Mesendoderm (in vitro differentiated cells): ENCODE measurements at regions not wholly inside any gene's neighbourhood (a gene's known extent, or its start where the extent isn't known, plus 50 kb on each side); places are given as distances from the start of the nearest gene placed in this dataset.

Experiments used
- DNase-seq: peaks from one replicate; pipeline ENCODE4 v3.0.0; 2013
- H2AK5ac ChIP-seq: 2 replicates; pipeline ENCODE4 v1.6.1; 2013; ENCODE audit warnings: low read length, inconsistent platforms
- H2BK120ac ChIP-seq: 2 replicates; pipeline ENCODE4 v1.6.1; 2013; ENCODE audit warnings: low read depth, mild to moderate bottlenecking, low read length, moderate library complexity, mixed read lengths
- H2BK15ac ChIP-seq: replicated peaks from 2 replicates; pipeline ENCODE4 v1.6.1; 2013; ENCODE audit warnings: low read depth, mild to moderate bottlenecking, moderate library complexity
- H2BK5ac ChIP-seq: 2 replicates; pipeline ENCODE4 v1.6.1; 2013; ENCODE audit warnings: low read length, inconsistent platforms
- H3K18ac ChIP-seq: 2 replicates; pipeline ENCODE4 v1.6.1; 2013; ENCODE audit warnings: mild to moderate bottlenecking, low read length, mixed read lengths
- H3K23ac ChIP-seq: one replicate; pipeline ENCODE4 v1.6.1; 2013; ENCODE audit warnings: low read length
- H3K27ac ChIP-seq: 2 replicates; pipeline ENCODE4 v1.5.1; 2013; ENCODE audit warnings: low read depth, mild to moderate bottlenecking, inconsistent platforms, low read length, moderate library complexity
- H3K27me3 ChIP-seq: 2 replicates; pipeline ENCODE4 v1.6.1; 2013; ENCODE audit warnings: low read length, control low read depth, mild to moderate bottlenecking, inconsistent platforms; ENCODE audit not compliant: insufficient read depth, poor library complexity
- H3K36me3 ChIP-seq: 2 replicates; pipeline ENCODE4 v1.6.1; 2013; ENCODE audit warnings: low read length, inconsistent platforms; ENCODE audit not compliant: control insufficient read depth, insufficient read depth
- H3K4ac ChIP-seq: one replicate; pipeline ENCODE4 v1.6.1; 2013; ENCODE audit warnings: low read depth, mild to moderate bottlenecking, low read length, moderate library complexity
- H3K4me1 ChIP-seq: 2 replicates; pipeline ENCODE4 v1.6.1; 2013; ENCODE audit warnings: low read depth, low read length, inconsistent platforms; ENCODE audit not compliant: control insufficient read depth
- H3K4me2 ChIP-seq: 2 replicates; pipeline ENCODE4 v1.6.1; 2013; ENCODE audit warnings: low read length
- H3K4me3 ChIP-seq: 2 replicates; pipeline ENCODE4 v1.5.1; 2013; ENCODE audit warnings: mild to moderate bottlenecking, low read length
- H3K56ac ChIP-seq: one replicate; pipeline ENCODE4 v1.6.1; 2013; ENCODE audit warnings: low read length
- H3K79me1 ChIP-seq: 2 replicates; pipeline ENCODE4 v1.6.1; 2013; ENCODE audit warnings: low read length, inconsistent platforms
- H3K79me2 ChIP-seq: 2 replicates; pipeline ENCODE4 v1.6.1; 2013; ENCODE audit warnings: mild to moderate bottlenecking, low read length; ENCODE audit not compliant: control insufficient read depth, insufficient read depth
- H3K9ac ChIP-seq: 2 replicates; pipeline ENCODE4 v1.6.1; 2013; ENCODE audit warnings: low read length, inconsistent platforms
- H4K5ac ChIP-seq: one replicate; pipeline ENCODE4 v1.6.1; 2013; ENCODE audit warnings: low read length
- H4K8ac ChIP-seq: one replicate; pipeline ENCODE4 v1.6.1; 2013; ENCODE audit warnings: low read depth, mild to moderate bottlenecking, control low read depth, low read length, moderate library complexity
- WGBS: extraction: QIAGEN DNeasy Blood & Tissue Kit; methylation state at CpG from one replicate; pipeline ENCODE4 v1.1.7; 2013; ENCODE audit warnings: low lambda C conversion rate, missing lambda C conversion rate; ENCODE audit not compliant: insufficient coverage; ENCODE audit errors: extremely low coverage; 5-methylcytosine and 5-hydroxymethylcytosine counted together

- Histone ChIP-seq H3K18ac (no peak overlapping the region), H3K79me2 (no peaks in the 10 kb centered on the region), H3K4me1 (no peaks in the 10 kb centered on the region), H3K4me2 (no peak overlapping the region), H3K36me3 (no peaks in the 10 kb centered on the region), H3K4me3 (no peak overlapping the region), H2BK5ac (no peak overlapping the region), H3K23ac (no peak overlapping the region), H3K56ac (no peak overlapping the region), H4K8ac (no peak overlapping the region), H3K9ac (no peak overlapping the region), H2BK120ac (no peak overlapping the region), H3K79me1 (no peaks in the 10 kb centered on the region), H2AK5ac (no peak overlapping the region), H3K27me3 (no peaks in the 10 kb centered on the region), H3K4ac (no peak overlapping the region), H2BK15ac (no peak overlapping the region), H4K5ac (no peak overlapping the region), H3K27ac (no peak overlapping the region)
- WGBS = no CpG with 5 or more reads among the region's 2 CpGs
- no peak for DNase-seq
Observed at GRCh38 chr21:22476214-22476613, 1478.0 kb downstream of the NCAM2 start.

- no peak overlapping the region for H3K4me2 ChIP-seq
- no CpG with 5 or more reads among the region's 2 CpGs for WGBS
- H4K5ac ChIP-seq = no peak overlapping the region
- no peak overlapping the region for H3K23ac ChIP-seq
- H3K9ac ChIP-seq = no peak overlapping the region
- H3K36me3 ChIP-seq = no peaks in the 10 kb centered on the region
- no peak overlapping the region for H2BK120ac ChIP-seq
- DNase-seq = peak; percentile 29
- H3K4me3 ChIP-seq = no peak overlapping the region
- H3K4me1 ChIP-seq = no peaks in the 10 kb centered on the region
- H4K8ac ChIP-seq = no peak overlapping the region
- no peak overlapping the region for H3K27ac ChIP-seq
- no peak overlapping the region for H3K4ac ChIP-seq
- no peaks in the 10 kb centered on the region for H3K79me2 ChIP-seq
- H2BK5ac ChIP-seq = no peak overlapping the region
- H2AK5ac ChIP-seq = no peak overlapping the region
- H3K18ac ChIP-seq = no peak overlapping the region
- no peaks in the 10 kb centered on the region for H3K79me1 ChIP-seq
- no peaks in the 10 kb centered on the region for H3K27me3 ChIP-seq
- no peak overlapping the region for H2BK15ac ChIP-seq
- no peak overlapping the region for H3K56ac ChIP-seq
Observed at GRCh38 chr21:22476726-22477646, 1478.8 kb downstream of the NCAM2 start.

GRCh38 chr21:22490049-22490448 lies 1491.8 kb downstream of the NCAM2 start:
- H2BK15ac ChIP-seq = no peak overlapping the region
- H4K5ac ChIP-seq = no peak overlapping the region
- no peak overlapping the region for H3K4ac ChIP-seq
- no peak overlapping the region for H2AK5ac ChIP-seq
- no peaks in the 10 kb centered on the region for H3K36me3 ChIP-seq
- H3K4me2 ChIP-seq = no peak overlapping the region
- no peak overlapping the region for H4K8ac ChIP-seq
- H2BK120ac ChIP-seq = no peak overlapping the region
- H3K18ac ChIP-seq = no peak overlapping the region
- H3K79me1 ChIP-seq = no peaks in the 10 kb centered on the region
- H3K4me3 ChIP-seq = no peak overlapping the region
- H3K4me1 ChIP-seq = no peaks in the 10 kb centered on the region
- H3K23ac ChIP-seq = no peak overlapping the region
- H3K56ac ChIP-seq = no peak overlapping the region
- no peak for DNase-seq
- H3K9ac ChIP-seq = no peak overlapping the region
- WGBS = no CpG with 5 or more reads among the region's 1 CpG
- no peaks in the 10 kb centered on the region for H3K27me3 ChIP-seq
- H3K27ac ChIP-seq = no peak overlapping the region
- no peaks in the 10 kb centered on the region for H3K79me2 ChIP-seq
- H2BK5ac ChIP-seq = no peak overlapping the region

GRCh38 chr21:22516230-22516629 lies 1518.0 kb downstream of the NCAM2 start:
- H2AK5ac ChIP-seq = no peak overlapping the region
- no peak overlapping the region for H3K18ac ChIP-seq
- DNase-seq = no peak
- no peaks in the 10 kb centered on the region for H3K36me3 ChIP-seq
- H3K23ac ChIP-seq = no peak overlapping the region
- H3K4ac ChIP-seq = no peak overlapping the region
- H3K56ac ChIP-seq = no peak overlapping the region
- no peak overlapping the region for H2BK5ac ChIP-seq
- no peak overlapping the region for H2BK15ac ChIP-seq
- no peak overlapping the region for H3K9ac ChIP-seq
- H4K8ac ChIP-seq = no peak overlapping the region
- no peaks in the 10 kb centered on the region for H3K4me1 ChIP-seq
- H3K4me3 ChIP-seq = no peak overlapping the region
- H4K5ac ChIP-seq = no peak overlapping the region
- no CpG with 5 or more reads among the region's 3 CpGs for WGBS
- H3K27ac ChIP-seq = no peak overlapping the region
- H3K79me1 ChIP-seq = no peaks in the 10 kb centered on the region
- H2BK120ac ChIP-seq = no peak overlapping the region
- H3K27me3 ChIP-seq = no peaks in the 10 kb centered on the region
- no peak overlapping the region for H3K4me2 ChIP-seq
- no peaks in the 10 kb centered on the region for H3K79me2 ChIP-seq

- no peaks in the 10 kb centered on the region for H3K79me1 ChIP-seq
- H3K79me2 ChIP-seq = no peaks in the 10 kb centered on the region
- WGBS = no CpG with 5 or more reads among the region's 1 CpG
- no peak overlapping the region for H3K4me3 ChIP-seq
- no peak overlapping the region for H3K27ac ChIP-seq
- H3K18ac ChIP-seq = no peak overlapping the region
- H3K27me3 ChIP-seq = no peaks in the 10 kb centered on the region
- no peaks in the 10 kb centered on the region for H3K36me3 ChIP-seq
- H3K4ac ChIP-seq = no peak overlapping the region
- H3K56ac ChIP-seq = no peak overlapping the region
- no peak overlapping the region for H2BK15ac ChIP-seq
- H3K23ac ChIP-seq = no peak overlapping the region
- H4K5ac ChIP-seq = no peak overlapping the region
- no peak for DNase-seq
- H3K9ac ChIP-seq = no peak overlapping the region
- no peaks in the 10 kb centered on the region for H3K4me1 ChIP-seq
- H2BK5ac ChIP-seq = no peak overlapping the region
- no peak overlapping the region for H3K4me2 ChIP-seq
- H4K8ac ChIP-seq = no peak overlapping the region
- no peak overlapping the region for H2BK120ac ChIP-seq
- H2AK5ac ChIP-seq = no peak overlapping the region
Observed at GRCh38 chr21:22535630-22536029, 1537.4 kb downstream of the NCAM2 start.

- Histone ChIP-seq H3K4me1 (no peaks in the 10 kb centered on the region), H2AK5ac (no peak overlapping the region), H3K79me2 (no peaks in the 10 kb centered on the region), H3K27me3 (no peaks in the 10 kb centered on the region), H2BK5ac (no peak overlapping the region), H3K79me1 (no peaks in the 10 kb centered on the region), H3K36me3 (no peaks in the 10 kb centered on the region), H3K4ac (no peak overlapping the region), H3K18ac (no peak overlapping the region), H2BK15ac (no peak overlapping the region), H3K27ac (no peak overlapping the region), H4K8ac (no peak overlapping the region), H3K4me2 (no peak overlapping the region), H3K4me3 (no peak overlapping the region), H3K56ac (no peak overlapping the region), H3K23ac (no peak overlapping the region), H3K9ac (no peak overlapping the region), H2BK120ac (no peak overlapping the region), H4K5ac (no peak overlapping the region)
- peak; percentile 10 for DNase-seq
Observed at GRCh38 chr21:22536509-22536908, 1538.3 kb downstream of the NCAM2 start.
